RWPE1 (cell line): ENCODE measurements at regions not wholly inside any gene's neighbourhood (a gene's known extent, or its start where the extent isn't known, plus 50 kb on each side); places are given as distances from the start of the nearest gene placed in this dataset.

Experiments used
- CTCF ChIA-PET: fragments of 350-600 bp; sonication (Branson Sonifier 250); formaldehyde crosslinking; extraction: SDS; loops from one replicate; lab custom pipeline; 2021; lab: Yijun Ruan, JAX
- POLR2A ChIA-PET: fragments of 400-600 bp; formaldehyde crosslinking; extraction: SDS; loops from one replicate; lab custom pipeline; 2020; ENCODE audit warnings: antibody characterized with exemption; ENCODE audit not compliant: low non-redundant PET; lab: Yijun Ruan, JAX
- DNase-seq: peaks from one replicate; pipeline ENCODE4 v3.0.0; 2012; ENCODE audit warnings: low spot score
- H3K27ac ChIP-seq: fragments of 450-650 bp; 2 replicates; pipeline ENCODE4 v1.5.1; 2017
- TF ChIP-seq, protein P1 (sequence below): fragments of 450-650 bp; conservative IDR thresholded peaks from 2 replicates; pipeline ENCODE4 v1.5.1; 2017; ENCODE audit warnings: low read depth, mild to moderate bottlenecking

- ChIA-PET POLR2A (no interaction called here), CTCF (no interaction called here)
- TF ChIP-seq, protein P1, sequence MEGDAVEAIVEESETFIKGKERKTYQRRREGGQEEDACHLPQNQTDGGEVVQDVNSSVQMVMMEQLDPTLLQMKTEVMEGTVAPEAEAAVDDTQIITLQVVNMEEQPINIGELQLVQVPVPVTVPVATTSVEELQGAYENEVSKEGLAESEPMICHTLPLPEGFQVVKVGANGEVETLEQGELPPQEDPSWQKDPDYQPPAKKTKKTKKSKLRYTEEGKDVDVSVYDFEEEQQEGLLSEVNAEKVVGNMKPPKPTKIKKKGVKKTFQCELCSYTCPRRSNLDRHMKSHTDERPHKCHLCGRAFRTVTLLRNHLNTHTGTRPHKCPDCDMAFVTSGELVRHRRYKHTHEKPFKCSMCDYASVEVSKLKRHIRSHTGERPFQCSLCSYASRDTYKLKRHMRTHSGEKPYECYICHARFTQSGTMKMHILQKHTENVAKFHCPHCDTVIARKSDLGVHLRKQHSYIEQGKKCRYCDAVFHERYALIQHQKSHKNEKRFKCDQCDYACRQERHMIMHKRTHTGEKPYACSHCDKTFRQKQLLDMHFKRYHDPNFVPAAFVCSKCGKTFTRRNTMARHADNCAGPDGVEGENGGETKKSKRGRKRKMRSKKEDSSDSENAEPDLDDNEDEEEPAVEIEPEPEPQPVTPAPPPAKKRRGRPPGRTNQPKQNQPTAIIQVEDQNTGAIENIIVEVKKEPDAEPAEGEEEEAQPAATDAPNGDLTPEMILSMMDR: no peak
- DNase-seq: no peak
- H3K27ac ChIP-seq: no peak overlapping the region
These were observed 129.7 kb downstream of the EFNB2 start for GRCh38 chr13:106405731-106406130.

DNA sequence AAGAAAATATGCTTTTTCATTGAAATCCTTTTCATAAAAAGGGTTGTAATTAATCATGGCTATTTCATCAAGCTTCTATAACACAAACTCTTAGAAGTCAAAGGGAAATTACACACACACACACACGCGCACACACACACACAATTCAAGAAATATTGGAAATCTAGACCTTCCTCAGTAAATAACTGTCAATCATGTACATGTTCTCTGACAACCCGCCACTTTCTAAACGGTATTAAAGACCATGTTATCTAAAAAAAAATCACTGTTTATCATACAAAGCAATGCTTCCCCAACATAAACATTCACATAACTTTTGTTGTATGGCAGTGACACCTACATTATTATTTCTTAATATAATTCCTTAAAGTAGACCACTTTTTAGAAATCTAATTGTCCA, 132.2 kb downstream of the EFNB2 start:
- H3K27ac ChIP-seq: no peak overlapping the region
- POLR2A ChIA-PET: no interaction called here
- CTCF ChIA-PET: interaction anchor here (0.6 kb wide), 1 partner anchor 17 kb away, joined by 9 read pairs; no protein-coding TSS in a partner anchor
- no peak for DNase-seq
- TF ChIP-seq, protein P1: no peak

- ChIA-PET POLR2A (no interaction called here), CTCF (interaction anchor here (0.6 kb wide), 1 partner anchor 16 kb away, joined by 9 read pairs; no protein-coding TSS in a partner anchor)
- TF ChIP-seq, protein P1: no peak
- H3K27ac ChIP-seq: no peak overlapping the region
- no peak for DNase-seq
These were observed 132.6 kb downstream of the EFNB2 start for GRCh38 chr13:106402866-106403265.

- TF ChIP-seq, protein P1: no peak
- POLR2A ChIA-PET: no interaction called here
- no peak overlapping the region for H3K27ac ChIP-seq
- DNase-seq: no peak
- CTCF ChIA-PET: interaction anchor here (0.6 kb wide), 1 partner anchor 28 kb away, joined by 3 read pairs; no protein-coding TSS in a partner anchor
These were observed 134.4 kb downstream of the EFNB2 start for GRCh38 chr13:106401081-106401480.

DNA sequence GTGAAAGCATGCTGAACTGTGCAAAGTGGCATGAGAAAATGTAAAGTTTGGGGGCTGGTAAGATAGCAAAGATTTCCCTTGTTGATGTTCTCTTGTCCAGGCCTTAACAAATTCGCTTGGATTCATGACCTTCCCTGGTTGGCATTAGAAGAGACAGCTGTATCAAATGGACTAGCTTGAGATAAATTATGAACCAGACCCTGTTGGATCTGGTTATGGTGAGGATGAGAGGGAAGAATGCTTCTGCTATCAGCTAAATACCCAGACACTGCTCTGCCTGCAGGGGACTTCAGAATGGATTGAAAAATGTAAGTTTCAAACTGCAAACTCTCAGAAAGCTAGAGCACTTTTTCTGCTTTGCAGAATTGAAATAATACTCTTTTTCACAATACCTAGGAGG, 135.2 kb downstream of the EFNB2 start:
- no peak overlapping the region for H3K27ac ChIP-seq
- TF ChIP-seq, protein P1: no peak
- DNase-seq: no peak
- CTCF ChIA-PET: interaction anchor here (0.6 kb wide), 1 partner anchor 29 kb away, joined by 3 read pairs; no protein-coding TSS in a partner anchor
- POLR2A ChIA-PET: no interaction called here

DNA sequence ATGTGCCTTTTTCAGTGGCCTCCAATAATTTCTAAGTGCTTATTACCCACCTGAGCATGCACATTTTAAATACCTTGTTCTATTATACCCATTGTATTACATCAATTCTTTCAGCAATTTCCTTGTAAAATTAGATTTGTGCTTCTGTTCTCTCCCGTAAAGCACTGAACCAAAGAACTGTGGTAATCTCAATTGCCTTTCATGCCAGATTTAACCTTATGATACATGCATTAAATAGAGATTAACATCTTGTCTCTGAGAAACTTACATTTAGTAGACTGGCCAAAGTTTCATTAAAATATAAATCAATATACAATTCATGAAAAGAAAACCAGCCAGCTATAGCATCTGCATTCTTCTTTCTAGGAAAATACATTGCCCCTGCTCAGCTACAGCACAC, 137.2 kb downstream of the EFNB2 start:
- H3K27ac ChIP-seq: no peak overlapping the region
- ChIA-PET CTCF (no interaction called here), POLR2A (no interaction called here)
- DNase-seq: no peak
- TF ChIP-seq, protein P1: no peak
